Muscle of back (tissue), 3 donors: ENCODE measurements at regions not wholly inside any gene's neighbourhood (a gene's known extent, or its start where the extent isn't known, plus 50 kb on each side); places are given as distances from the start of the nearest gene placed in this dataset.

ENCODE experiments used
- DNase-seq, 3 donors: peaks; one replicate each; pipeline versions ENCODE4 v3.0.0 to v3.0.0-alpha.2; 2013

DNA sequence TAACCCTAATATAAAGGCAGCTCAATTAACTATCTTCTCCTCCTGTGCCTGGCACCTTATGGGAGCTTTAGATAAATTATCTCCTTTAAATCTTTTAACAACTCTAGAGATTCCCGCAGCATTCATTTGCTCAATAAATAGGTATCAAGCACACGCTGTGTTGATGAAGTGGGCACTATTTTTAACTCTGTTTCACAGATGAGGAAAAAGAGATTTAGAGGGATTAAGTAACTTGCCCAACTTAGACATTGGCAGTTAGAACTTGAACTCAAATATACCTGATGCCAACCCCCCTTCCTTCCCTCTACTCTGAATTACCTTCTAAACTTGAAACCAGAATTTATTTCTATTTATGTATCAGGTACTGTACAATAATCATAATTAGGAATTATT lies 112.4 kb downstream of the SH3TC2 start:
- no peak for DNase-seq

DNA sequence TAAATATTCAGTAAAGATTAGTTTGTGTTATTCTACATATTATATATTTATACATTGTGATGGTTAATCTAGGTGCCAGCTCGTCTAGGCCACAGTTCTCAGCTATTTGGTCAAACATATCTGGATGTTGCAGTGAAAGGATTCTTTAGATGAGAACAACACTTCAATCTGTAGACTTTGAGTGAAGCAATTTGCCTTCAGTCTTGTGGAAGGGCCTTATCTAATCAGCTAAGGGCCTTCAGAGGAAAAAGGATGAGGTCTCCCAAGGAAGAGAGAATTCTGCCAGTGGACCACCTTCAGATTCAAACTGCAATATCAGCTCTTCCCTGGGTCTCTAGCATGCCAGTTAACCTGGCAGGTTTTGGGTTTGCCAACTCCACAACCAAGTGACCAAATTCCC lies 112.0 kb downstream of the SH3TC2 start:
- DNase-seq: no peak

DNA sequence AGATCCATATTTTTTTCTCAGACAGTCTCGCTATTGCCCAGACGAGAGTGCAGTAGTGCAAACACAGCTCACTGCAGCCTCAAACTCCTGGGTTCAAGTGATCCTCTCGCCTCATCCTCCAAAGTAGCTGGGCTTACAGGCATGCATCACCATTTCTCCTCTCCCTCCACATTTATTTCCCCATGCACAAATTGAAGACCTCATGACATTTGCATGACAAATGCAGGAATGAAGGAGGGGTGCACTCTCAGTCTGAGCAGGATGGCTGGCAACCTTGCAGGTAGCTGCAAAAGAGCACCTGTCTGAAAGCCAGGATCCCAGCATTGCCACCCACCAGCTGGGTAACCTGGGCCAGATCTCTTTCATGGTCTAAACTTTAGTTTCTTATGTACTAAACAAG lies 111.2 kb downstream of the SH3TC2 start:
- DNase-seq: no peak

DNA sequence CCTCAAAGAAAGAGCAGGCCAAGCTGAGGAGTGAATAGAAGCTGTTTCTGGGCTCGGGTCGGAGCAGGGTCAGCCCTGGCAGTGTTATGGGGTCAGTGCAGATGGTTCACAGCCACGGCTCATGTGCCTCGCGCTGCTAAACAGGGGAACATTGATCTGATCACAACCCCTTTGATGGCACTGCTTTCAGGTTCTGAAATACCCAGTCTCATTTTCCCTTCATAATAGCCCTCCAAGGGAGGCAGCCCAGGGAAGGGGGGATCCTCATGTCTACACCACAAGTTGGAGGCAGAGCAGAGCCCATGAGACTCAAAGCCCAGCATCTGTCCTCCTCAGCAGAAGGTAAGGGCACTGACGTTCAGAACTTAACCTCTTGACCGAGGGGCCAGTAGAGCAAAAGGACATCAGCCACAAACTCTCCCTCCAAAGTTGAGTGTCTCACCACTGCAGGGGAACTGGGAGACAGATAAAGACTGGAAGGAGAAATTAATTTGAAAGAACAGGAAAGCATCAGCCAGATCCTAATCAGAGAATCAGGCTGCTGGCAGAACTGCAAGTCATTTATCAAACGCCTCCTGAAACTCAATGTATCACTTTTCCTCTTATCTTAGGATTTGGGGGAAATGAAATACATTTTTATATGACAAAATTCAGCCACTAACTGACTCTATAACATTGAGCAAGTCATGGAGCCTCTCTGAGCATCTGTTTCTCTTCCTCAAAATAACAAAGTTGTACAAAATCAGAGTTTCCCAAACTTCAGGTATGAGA lies 110.6 kb downstream of the SH3TC2 start:
- no peak for DNase-seq

DNA sequence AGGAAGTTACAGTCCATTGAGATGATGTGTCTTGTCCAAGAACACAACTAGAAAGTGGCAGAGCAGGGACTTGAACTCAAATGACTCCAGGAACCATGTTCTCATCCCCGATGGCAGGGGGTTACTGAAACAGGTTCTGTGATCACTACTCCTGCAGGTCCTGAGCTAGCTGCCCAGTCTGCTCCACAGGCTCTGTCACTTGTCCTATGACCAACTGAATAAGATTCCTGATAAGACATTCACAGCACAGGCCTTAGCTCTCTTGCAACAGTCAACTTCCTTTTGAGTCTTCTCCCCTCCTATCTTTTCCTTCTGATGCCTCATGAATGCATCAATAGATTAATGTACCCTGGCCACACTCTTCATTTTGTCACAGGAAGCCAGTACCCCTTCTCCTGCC lies 109.2 kb downstream of the SH3TC2 start:
- no peak for DNase-seq
